Right kidney (tissue), 1 donor: ENCODE measurements at regions not wholly inside any gene's neighbourhood (a gene's known extent, or its start where the extent isn't known, plus 50 kb on each side); places are given as distances from the start of the nearest gene placed in this dataset.

Experiments
- DNase-seq: peaks from one replicate; pipeline ENCODE4 v3.0.0-alpha.2; 2016

- DNase-seq = no peak
Measured at GRCh38 chr16:82497139-82497538, 129.6 kb upstream of the CDH13 start.

GRCh38 chr16:82488460-82488859 is 138.3 kb upstream of the CDH13 start:
- DNase-seq = no peak

- no peak for DNase-seq
Measured at GRCh38 chr16:82481455-82481854, 145.3 kb upstream of the CDH13 start.

- DNase-seq = no peak
Measured at GRCh38 chr16:82476786-82477185, 150.0 kb upstream of the CDH13 start.

GRCh38 chr16:82470620-82471152 is 156.1 kb upstream of the CDH13 start:
- peak; percentile 44 for DNase-seq

GRCh38 chr16:82470016-82470415 is 156.8 kb upstream of the CDH13 start:
- no peak for DNase-seq

GRCh38 chr16:82464187-82464586 is 162.6 kb upstream of the CDH13 start:
- DNase-seq = no peak

GRCh38 chr16:82460766-82461165 is 166.0 kb upstream of the CDH13 start:
- no peak for DNase-seq

- no peak for DNase-seq
Measured at GRCh38 chr16:82459580-82460256, 167.1 kb upstream of the CDH13 start.

- DNase-seq = peak; percentile 35
Measured at GRCh38 chr16:82456683-82457082, 170.1 kb upstream of the CDH13 start.

GRCh38 chr16:82454566-82454965 is 172.2 kb upstream of the CDH13 start:
- no peak for DNase-seq

- no peak for DNase-seq
Measured at GRCh38 chr16:82454152-82454551, 172.6 kb upstream of the CDH13 start.

GRCh38 chr16:82452004-82452756 is 174.6 kb upstream of the CDH13 start:
- DNase-seq = no peak

- DNase-seq = no peak
Measured at GRCh38 chr16:82451449-82451848, 175.3 kb upstream of the CDH13 start.

- DNase-seq = no peak
Measured at GRCh38 chr16:82440336-82440735, 186.4 kb upstream of the CDH13 start.

- no peak for DNase-seq
Measured at GRCh38 chr16:82439678-82440293, 187.0 kb upstream of the CDH13 start.

GRCh38 chr16:82433042-82433441 is 193.7 kb upstream of the CDH13 start:
- no peak for DNase-seq

- no peak for DNase-seq
Measured at GRCh38 chr16:82432261-82432660, 194.5 kb upstream of the CDH13 start.

GRCh38 chr16:82425661-82426060 is 201.1 kb upstream of the CDH13 start:
- no peak for DNase-seq

GRCh38 chr16:82421851-82422250 is 204.9 kb upstream of the CDH13 start:
- DNase-seq = no peak

GRCh38 chr16:82419332-82419731 is 207.4 kb upstream of the CDH13 start:
- DNase-seq = no peak

GRCh38 chr16:82414476-82414875 is 212.3 kb upstream of the CDH13 start:
- DNase-seq = no peak

- no peak for DNase-seq
Measured at GRCh38 chr16:82412770-82413169, 214.0 kb upstream of the CDH13 start.
